ENCODE measurements at regions not wholly inside any gene's neighbourhood (a gene's known extent, or its start where the extent isn't known, plus 50 kb on each side); places are given as distances from the start of the nearest gene placed in this dataset.

- Histone ChIP-seq H3K14ac (ENCODE audit: insufficient read length) (no peak overlapping the region), H3K4me2 (ENCODE audit: insufficient read depth in 1 of 2, low read depth in 2 of 2, low read length in 2 of 2) (no peak overlapping the region), H3K9ac (replicated peaks in 1 of 4; ENCODE audit: extremely low read depth in 1 of 4, low read depth in 3 of 4, low read length in 3 of 4) (no peak overlapping the region), H3K18ac (ENCODE audit: extremely low read depth, low read length) (no peak overlapping the region), H3K56ac (replicated peaks; ENCODE audit: insufficient read length, low read depth, low read length) (no peak overlapping the region), H4K5ac (ENCODE audit: insufficient read length, low read depth, low read length) (no peak overlapping the region), H3K4me3 (ENCODE audit: extremely low read depth in 1 of 4, insufficient read depth in 2 of 4, low read depth in 3 of 4, low read length in 4 of 4) (no peak overlapping the region), H3K23me2 (ENCODE audit: low read depth, low read length) (no peaks in the 10 kb centered on the region), H3K4ac (replicated peaks; ENCODE audit: insufficient read length, low read depth, low read length) (no peak overlapping the region), H2BK12ac (ENCODE audit: low read depth, low read length) (no peak overlapping the region), H4K8ac (ENCODE audit: extremely low read depth, insufficient read depth, low read length) (no peak overlapping the region), H2AFZ (ENCODE audit: low read length) (no peak overlapping the region), H4K20me1 (replicated peaks in 1 of 2; ENCODE audit: control insufficient read depth in 1 of 2, insufficient read depth in 2 of 2, low read length in 2 of 2) (no peaks in the 10 kb centered on the region), H2BK20ac (ENCODE audit: low read length) (no peak overlapping the region), H3K27me3 (replicated peaks in 1 of 4; ENCODE audit: control insufficient read depth in 3 of 4, extremely low read depth in 1 of 4, insufficient read depth in 3 of 4, low read length in 3 of 4) (no peaks in the 10 kb centered on the region), H2AK5ac (ENCODE audit: low read depth, low read length) (no peak overlapping the region), H3K79me2 (ENCODE audit: control insufficient read depth in 1 of 2, insufficient read depth in 2 of 2, low read length in 2 of 2) (no peaks in the 10 kb centered on the region), H3K9me3 (ENCODE audit: insufficient read depth in 2 of 2, low read depth in 1 of 2, low read length in 1 of 2) (peaks cover 86 to 98% of the 10 kb centered on the region in 2 experiments), H4K91ac (replicated peaks; ENCODE audit: insufficient read length, low read length) (no peak overlapping the region), H2BK5ac (ENCODE audit: low read depth, low read length) (no peak overlapping the region), H3K79me1 (ENCODE audit: low read depth, low read length) (no peaks in the 10 kb centered on the region), H2BK120ac (replicated peaks; ENCODE audit: low read depth, low read length) (no peak overlapping the region), H3K36me3 (ENCODE audit: control insufficient read depth in 2 of 4, insufficient read depth in 4 of 4, low read length in 3 of 4) (no peaks in the 10 kb centered on the region), H2BK15ac (ENCODE audit: low read length) (no peak overlapping the region), H3K23ac (ENCODE audit: insufficient read length) (no peak overlapping the region), H3K4me1 (replicated peaks in 1 of 4; ENCODE audit: control insufficient read depth in 3 of 4, insufficient read depth in 4 of 4, low read length in 3 of 4) (no peaks in the 10 kb centered on the region), H3K27ac (ENCODE audit: low read depth, low read length) (no peak overlapping the region)
- 88% methylated on average over 16 of the region's 23 CpGs; no CpG with 5 or more reads in 1 of the 2 experiments for WGBS, 2 experiments (ENCODE audit: extremely low coverage in 1 of 2, insufficient coverage in 1 of 2, insufficient read length in 1 of 2, insufficient replicate concordance in 2 of 2, low coverage in 1 of 2, low lambda C conversion rate in 2 of 2, missing lambda C conversion rate in 1 of 2)
- no peak for FAIRE-seq
- POLR2A ChIA-PET (ENCODE audit: partially characterized antibody), result no interaction called here
- CTCF ChIA-PET (ENCODE audit: partially characterized antibody), result no interaction called here
- no peak for DNase-seq (ENCODE audit: low read depth in 1 of 2, low spot score in 2 of 2)
- TF ChIP-seq ASH2L (IDR thresholded peaks at IDR 0.05; ENCODE audit: low read length) (no peak), PHF8 (conservative IDR thresholded peaks at IDR 0.05; ENCODE audit: low read depth, low read length) (no peak), EGR1 (IDR thresholded peaks at IDR 0.05; ENCODE audit: borderline replicate concordance, low read depth, low read length) (no peak), RXRA (IDR thresholded peaks at IDR 0.05; ENCODE audit: insufficient read depth, low read depth, low read length) (no peak), HDAC2 (IDR thresholded peaks at IDR 0.05; ENCODE audit: borderline replicate concordance in 1 of 2, low read depth in 2 of 2, low read length in 2 of 2) (no peak), SP1 (IDR thresholded peaks at IDR 0.05; ENCODE audit: low read depth, low read length) (no peak), EZH2 (IDR thresholded peaks at IDR 0.05; ENCODE audit: low read depth, low read length, severe bottlenecking) (no peak), ZNF274 (IDR thresholded peaks at IDR 0.05; ENCODE audit: borderline replicate concordance, extremely low read depth, low read length) (no peak), SAP30 (IDR thresholded peaks at IDR 0.05; ENCODE audit: insufficient read depth, insufficient replicate concordance, low read length) (no peak), CBX8 (IDR thresholded peaks at IDR 0.05; ENCODE audit: borderline replicate concordance, low read depth, low read length) (no peak), CTCF (IDR thresholded peaks at IDR 0.05; ENCODE audit: control extremely low read depth in 1 of 3, insufficient read depth in 1 of 3, low read depth in 1 of 3, low read length in 3 of 3) (no peak)
These were observed 85.4 kb upstream of the ACTRT2 start for GRCh38 chr1:2935751-2936390.
